OCI-LY7 (cell line): ENCODE measurements at regions not wholly inside any gene's neighbourhood (a gene's known extent, or its start where the extent isn't known, plus 50 kb on each side); places are given as distances from the start of the nearest gene placed in this dataset.

Source experiments
- BruUV-seq: library from RNA; stranded (reverse); fragments of 400-500 nt; replicated peaks from 2 replicates; lab custom pipeline; 2021; lab: Mats Ljungman, UMichigan
- CTCF ChIA-PET: fragments of 300-600 bp; sonication (Branson Sonifier 250); formaldehyde crosslinking; loops from one replicate; lab custom pipeline; 2022; ENCODE audit warnings: antibody characterized with exemption; ENCODE audit not compliant: unreplicated experiment; lab: Charles Lee
- POLR2A ChIA-PET: fragments of 300-600 bp; sonication (Branson Sonifier 250); formaldehyde crosslinking; loops from one replicate; lab custom pipeline; 2022; ENCODE audit warnings: antibody characterized with exemption; lab: Charles Lee
- DNase-seq: peaks from one replicate; pipeline ENCODE4 v3.0.0-alpha.2; 2015; ENCODE audit warnings: low spot score
- H2AFZ ChIP-seq: fragments of 200-600 bp; sonication (generic), shearing (Covaris generic); 2 replicates; pipeline ENCODE4 v1.6.1; 2014; ENCODE audit warnings: mild to moderate bottlenecking, antibody characterized with exemption, low read length, moderate library complexity
- H3K27ac ChIP-seq: fragments of 200-600 bp; sonication (generic); 2 replicates; pipeline ENCODE4 v1.5.1; 2014; ENCODE audit warnings: mixed run types, low read depth, mild to moderate bottlenecking, moderate library complexity, low read length, inconsistent platforms; ENCODE audit not compliant: poor library complexity, severe bottlenecking
- H3K36me3 ChIP-seq: fragments of 200-600 bp; sonication (generic); 2 replicates; pipeline ENCODE4 v1.6.1; 2014; ENCODE audit warnings: mild to moderate bottlenecking, antibody characterized with exemption, low read length, moderate library complexity, mixed read lengths; ENCODE audit not compliant: insufficient read depth
- H3K4me1 ChIP-seq: fragments of 200-600 bp; sonication (generic); 2 replicates; pipeline ENCODE4 v1.5.1; 2014; ENCODE audit warnings: mild to moderate bottlenecking, low read length; ENCODE audit not compliant: insufficient read depth, poor library complexity, severe bottlenecking
- H3K4me2 ChIP-seq: fragments of 200-600 bp; sonication (generic); 2 replicates; pipeline ENCODE4 v1.6.1; 2014; ENCODE audit warnings: mild to moderate bottlenecking, low read length
- H3K4me3 ChIP-seq: fragments of 200-600 bp; sonication (generic); 2 replicates; pipeline ENCODE4 v1.5.1; 2014; ENCODE audit warnings: mild to moderate bottlenecking, low read depth, low read length; ENCODE audit not compliant: poor library complexity, severe bottlenecking
- H3K79me2 ChIP-seq: fragments of 200-600 bp; sonication (generic); 2 replicates; pipeline ENCODE4 v1.6.1; 2016; ENCODE audit warnings: low read depth, mild to moderate bottlenecking, low read length, moderate library complexity, mixed read lengths; ENCODE audit not compliant: insufficient read depth
- H3K9me2 ChIP-seq: fragments of 200-600 bp; sonication (generic); 2 replicates; pipeline ENCODE4 v1.6.1; 2016; ENCODE audit warnings: mild to moderate bottlenecking, low read length, mixed read lengths; ENCODE audit not compliant: insufficient read depth
- H3K9me3 ChIP-seq: fragments of 200-600 bp; sonication (generic); 2 replicates; pipeline ENCODE4 v1.6.1; 2014; ENCODE audit warnings: mild to moderate bottlenecking, mixed run types, low read length, mixed read lengths
- H4K20me1 ChIP-seq: fragments of 200-600 bp; sonication (generic); 2 replicates; pipeline ENCODE4 v1.6.1; 2014; ENCODE audit warnings: mild to moderate bottlenecking, antibody characterized with exemption, low read length, moderate library complexity, mixed read lengths; ENCODE audit not compliant: insufficient read depth
- CTCF ChIP-seq: fragments of 200-600 bp; sonication (generic); conservative IDR thresholded peaks from 2 replicates; pipeline ENCODE4 v1.5.1; 2014; ENCODE audit warnings: mild to moderate bottlenecking, antibody characterized with exemption, low read length, moderate library complexity, mixed read lengths
- EZH2phosphoT487 ChIP-seq: fragments of 200-600 bp; sonication (generic); IDR thresholded peaks from 2 replicates; pipeline ENCODE4 v1.6.1; 2018; ENCODE audit warnings: low read depth, borderline replicate concordance, mild to moderate bottlenecking, mixed run types, antibody characterized with exemption, low read length, moderate library complexity, mixed read lengths
- intact Hi-C: fragments of 100-400 bp; cut with micrococcal nuclease; formaldehyde crosslinking; loops from one replicate; pipeline ENCODE4 v1.10.0; 2022; ENCODE audit not compliant: unreplicated experiment

- Histone ChIP-seq H3K27ac (no peak overlapping the region), H3K9me3 (no peaks in the 10 kb centered on the region), H3K4me3 (no peak overlapping the region), H3K36me3 (no peaks in the 10 kb centered on the region), H3K79me2 (no peaks in the 10 kb centered on the region), H3K9me2 (no peaks in the 10 kb centered on the region), H2AFZ (no peak overlapping the region), H3K4me1 (no peaks in the 10 kb centered on the region), H4K20me1 (no peaks in the 10 kb centered on the region), H3K4me2 (no peak overlapping the region)
- DNase-seq: no peak
- CTCF ChIA-PET: no interaction called here
- POLR2A ChIA-PET: interaction anchor here (1.2 kb wide), 1 partner anchor 12 kb away, joined by 3 read pairs; no protein-coding TSS in a partner anchor
- intact Hi-C loops: no loop called here
- TF ChIP-seq CTCF: no peak
- TF ChIP-seq EZH2phosphoT487: no peak
- no TSS peak for BruUV-seq
Measured at GRCh38 chr2:71811157-71811556, 336.5 kb downstream of the CYP26B1 start.

DNA sequence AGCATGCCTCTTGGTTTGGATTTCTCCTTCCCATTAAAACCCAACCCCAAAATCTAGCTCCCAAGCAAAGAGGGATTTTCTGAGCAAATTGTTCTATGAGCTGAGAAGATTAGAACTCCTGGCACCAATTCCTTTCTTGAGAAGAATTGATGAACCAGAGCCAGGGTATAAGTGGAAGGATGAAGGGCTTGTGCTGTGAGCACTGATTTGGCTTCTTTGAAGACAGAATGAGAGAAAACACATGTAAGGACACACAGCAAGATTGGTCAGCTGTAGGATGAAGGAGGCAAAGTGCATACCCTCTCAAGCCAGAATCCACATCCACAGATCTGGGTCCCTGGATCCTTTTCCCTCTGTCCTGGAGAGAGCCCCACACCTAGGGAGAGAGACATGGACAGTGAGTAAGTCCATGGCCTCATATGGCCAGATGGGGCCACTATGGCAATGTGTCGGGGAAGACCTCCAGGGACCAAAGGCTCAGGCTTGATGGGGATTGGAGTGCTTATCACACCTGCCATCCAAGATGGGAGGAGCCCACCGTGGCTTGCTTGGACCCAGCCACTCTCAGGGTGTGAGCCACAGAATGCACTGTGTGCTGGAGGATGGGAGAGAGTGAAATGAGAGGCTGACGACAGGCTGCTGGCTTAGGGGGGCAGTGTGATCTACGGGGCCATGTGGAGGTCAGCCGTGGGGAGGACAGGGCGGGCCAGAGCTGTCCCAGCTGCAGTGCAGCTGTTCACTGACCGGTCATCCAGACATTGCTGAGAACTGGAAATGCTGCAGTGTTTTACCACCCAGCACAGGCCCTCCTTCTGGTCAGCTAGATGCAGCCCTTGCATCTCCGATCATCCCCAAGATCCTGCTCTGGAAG is 339.8 kb downstream of the CYP26B1 start:
- no TSS peak for BruUV-seq
- no peak overlapping the region for H3K4me2 ChIP-seq

More for the DNA sequence above, 339.8 kb downstream of the CYP26B1 start:
- Histone ChIP-seq H3K9me2 (no peaks in the 10 kb centered on the region), H3K4me1 (no peaks in the 10 kb centered on the region), H3K9me3 (no peaks in the 10 kb centered on the region), H3K36me3 (no peaks in the 10 kb centered on the region), H4K20me1 (no peaks in the 10 kb centered on the region), H3K4me3 (no peak overlapping the region), H3K79me2 (no peaks in the 10 kb centered on the region), H3K27ac (no peak overlapping the region), H2AFZ (no peak overlapping the region)
- ChIA-PET POLR2A (no interaction called here), CTCF (no interaction called here)
- TF ChIP-seq EZH2phosphoT487 (no peak), CTCF (no peak)
- DNase-seq: no peak
- intact Hi-C loops: no loop called here
